WTC11 (cell line): ENCODE measurements at regions not wholly inside any gene's neighbourhood (a gene's known extent, or its start where the extent isn't known, plus 50 kb on each side); places are given as distances from the start of the nearest gene placed in this dataset.
"Not testable (repeated sequence)": the region's sequence is repeated elsewhere in the genome, so short reads cannot be mapped to it uniquely, and the experiment has no call there.

ENCODE experiments used
- ATAC-seq: fragments of 200-7000 bp; cut with Tn5 transposase; 2 replicates; pipeline ENCODE4 v1.10.0; 2021; ENCODE audit warnings: mild to moderate bottlenecking, moderate library complexity
- CTCF ChIA-PET: fragments of 300-600 bp; sonication (Branson Sonifier 250); formaldehyde crosslinking; loops from one replicate; lab custom pipeline; 2021; ENCODE audit warnings: antibody characterized with exemption; lab: Charles Lee
- POLR2A ChIA-PET: fragments of 350-600 bp; sonication (Branson Sonifier 250); formaldehyde crosslinking; loops from one replicate; lab custom pipeline; 2021; ENCODE audit warnings: antibody characterized with exemption; lab: Charles Lee
- DNase-seq: peaks from one replicate; pipeline ENCODE4 v3.0.0; 2021; ENCODE audit warnings: low spot score
- H3K27ac Mint-ChIP-seq: 2 replicates; pipeline ENCODE4 v1.8.0; 2021; ENCODE audit warnings: mixed read lengths
- H3K27me3 Mint-ChIP-seq: 2 replicates; pipeline ENCODE4 v1.8.0; 2021; ENCODE audit warnings: low read depth, mild to moderate bottlenecking, moderate library complexity, mixed read lengths
- H3K36me3 Mint-ChIP-seq: 2 replicates; pipeline ENCODE4 v1.8.0; 2021; ENCODE audit warnings: mixed read lengths
- H3K4me1 Mint-ChIP-seq: 2 replicates; pipeline ENCODE4 v1.8.0; 2022; ENCODE audit warnings: mixed read lengths
- H3K4me3 Mint-ChIP-seq: 2 replicates; pipeline ENCODE4 v1.8.0; 2021; ENCODE audit warnings: mild to moderate bottlenecking, moderate library complexity, mixed read lengths
- H3K9me3 Mint-ChIP-seq: 2 replicates; pipeline ENCODE4 v1.8.0; 2021; ENCODE audit warnings: mixed read lengths
- CDX4 ChIP-seq: fragments of 250-450 bp; sonication (Bioruptor Pico); IDR thresholded peaks from 2 replicates; pipeline ENCODE4 v1.9.0; 2021; ENCODE audit warnings: moderate library complexity, mild to moderate bottlenecking, inconsistent platforms, borderline replicate concordance
- CREM ChIP-seq: sonication (generic); formaldehyde crosslinking; IDR thresholded peaks from 2 replicates; pipeline ENCODE4 v1.8.1; 2022; ENCODE audit warnings: mild to moderate bottlenecking, missing genetic modification reagents, moderate library complexity
- EMX1 ChIP-seq: fragments of 250-450 bp; sonication (Bioruptor Pico); IDR thresholded peaks from 2 replicates; pipeline ENCODE4 v1.8.0; 2021; ENCODE audit warnings: mild to moderate bottlenecking
- ERG ChIP-seq: fragments of 250-450 bp; sonication (Bioruptor Pico); IDR thresholded peaks from 2 replicates; pipeline ENCODE4 v1.8.0; 2021; ENCODE audit warnings: mild to moderate bottlenecking
- IRF1 ChIP-seq: sonication (generic); formaldehyde crosslinking; IDR thresholded peaks from 2 replicates; pipeline ENCODE4 v1.8.0; 2023; ENCODE audit warnings: missing genetic modification reagents
- PREB ChIP-seq: sonication (generic); formaldehyde crosslinking; IDR thresholded peaks from 2 replicates; pipeline ENCODE4 v1.8.1; 2022; ENCODE audit warnings: mild to moderate bottlenecking, missing genetic modification reagents, moderate library complexity, borderline replicate concordance
- RORB ChIP-seq: fragments of 250-450 bp; sonication (Bioruptor Pico); IDR thresholded peaks from 2 replicates; pipeline ENCODE4 v1.9.0; 2021; ENCODE audit warnings: mild to moderate bottlenecking
- TEAD4 ChIP-seq: sonication (generic); formaldehyde crosslinking; IDR thresholded peaks from 2 replicates; pipeline ENCODE4 v1.8.0; 2022; ENCODE audit warnings: mild to moderate bottlenecking, missing genetic modification reagents
- USF2 ChIP-seq: sonication (generic); formaldehyde crosslinking; IDR thresholded peaks from 2 replicates; pipeline ENCODE4 v1.8.1; 2023; ENCODE audit warnings: mild to moderate bottlenecking, missing genetic modification reagents, moderate library complexity
- ZBTB21 ChIP-seq: sonication (generic); formaldehyde crosslinking; IDR thresholded peaks from 2 replicates; pipeline ENCODE4 v1.8.1; 2023; ENCODE audit warnings: mild to moderate bottlenecking, missing genetic modification reagents, borderline replicate concordance
- ZNF423 ChIP-seq: fragments of 250-450 bp; sonication (Bioruptor Pico); IDR thresholded peaks from 2 replicates; pipeline ENCODE4 v2.1.2; 2022; ENCODE audit warnings: mild to moderate bottlenecking, moderate library complexity

- no peak for TF ChIP-seq TEAD4 (CRISPR knock-in tag)
- no peak for TF ChIP-seq RORB
- no peak for TF ChIP-seq ERG (CRISPR knock-in tag)
- no peak for TF ChIP-seq USF2 (CRISPR knock-in tag)
- TF ChIP-seq EMX1, result no peak
- TF ChIP-seq IRF1 (CRISPR knock-in tag), result no peak
- TF ChIP-seq CREM (CRISPR knock-in tag), result no peak
- TF ChIP-seq, all 79 proteins: peak for 0
Measured at GRCh38 chr6:44039191-44039719, 88.0 kb downstream of the MRPL14 start (continued).

GRCh38 chr6:44038543-44039065, 88.6 kb downstream of the MRPL14 start:
- ATAC-seq, result no peak
- Mint-ChIP-seq H3K9me3 (no peaks in the 10 kb centered on the region), H3K4me1 (peaks cover 45% of the 10 kb centered on the region), H3K4me3 (no peak overlapping the region), H3K27ac (no peak overlapping the region), H3K27me3 (no peaks in the 10 kb centered on the region), H3K36me3 (no peaks in the 10 kb centered on the region)
- TF ChIP-seq PREB (CRISPR knock-in tag), result no peak
- no peak for TF ChIP-seq ZBTB21 (CRISPR knock-in tag)
- ChIA-PET POLR2A (interaction anchor here (0.5 kb wide), 1 partner anchor 144 kb away, joined by 4 read pairs; no protein-coding TSS in a partner anchor), CTCF (interaction anchor here (2.1 kb wide), 1 partner anchor 85 kb away, joined by 8 read pairs; no protein-coding TSS in a partner anchor)
- DNase-seq, result no peak

- no peaks in the 10 kb centered on the region for H3K27me3 Mint-ChIP-seq
- ATAC-seq, result no peak
- H3K9me3 Mint-ChIP-seq, result no peaks in the 10 kb centered on the region
- CTCF ChIA-PET, result interaction anchor here (1.0 to 2.1 kb wide), 2 partner anchors 37 to 84 kb away, joined by 5 to 8 read pairs; no protein-coding TSS in a partner anchor
- peaks cover 39% of the 10 kb centered on the region for H3K4me1 Mint-ChIP-seq
- no peak overlapping the region for H3K4me3 Mint-ChIP-seq
- no peak overlapping the region for H3K27ac Mint-ChIP-seq
- no peak for DNase-seq
- POLR2A ChIA-PET, result interaction anchor here (0.5 kb wide), 1 partner anchor 143 kb away, joined by 4 read pairs; no protein-coding TSS in a partner anchor
- TF ChIP-seq ZNF423, result no peak
- no peak for TF ChIP-seq CDX4 (CRISPR knock-in tag)
- no peaks in the 10 kb centered on the region for H3K36me3 Mint-ChIP-seq
Measured at GRCh38 chr6:44037847-44038542, 89.3 kb downstream of the MRPL14 start.

GRCh38 chr6:44037276-44037675, 90.0 kb downstream of the MRPL14 start:
- H3K4me3 Mint-ChIP-seq, H3K27ac Mint-ChIP-seq, POLR2A ChIA-PET, H3K9me3 Mint-ChIP-seq, H3K27me3 Mint-ChIP-seq, DNase-seq, ATAC-seq, H3K36me3 Mint-ChIP-seq: not testable (repeated sequence)
- CTCF ChIA-PET, result interaction anchor here (0.8 to 1.0 kb wide), 2 partner anchors 38 to 42 kb away, joined by 5 read pairs; no protein-coding TSS in a partner anchor
- peaks cover 34% of the 10 kb centered on the region for H3K4me1 Mint-ChIP-seq
